CD14-positive monocyte (primary cell): ENCODE measurements at regions not wholly inside any gene's neighbourhood (a gene's known extent, or its start where the extent isn't known, plus 50 kb on each side); places are given as distances from the start of the nearest gene placed in this dataset. TPM values are rescaled to one million over a fixed set of nuclear protein-coding genes. Genes with fewer than 3 reads are reported as not detected.

ENCODE experiments used
- DNase-seq, 3 donors: peaks; one replicate each; pipeline ENCODE4 v3.0.0-alpha.2; 2011 to 2022
- H2AFZ ChIP-seq: 2 replicates; pipeline ENCODE4 v1.6.0; 2012; ENCODE audit warnings: mild to moderate bottlenecking, low read depth, low read length, inconsistent platforms; ENCODE audit not compliant: insufficient read depth, poor library complexity, severe bottlenecking
- H3K27ac ChIP-seq, 2 donors: 1 replicate in 1 of 2; 2 replicates in 1 of 2; pipeline ENCODE4 v1.5.1; 2012 to 2013; ENCODE audit warnings: low read length in 2 of 2, control low read depth in 1 of 2, inconsistent platforms in 1 of 2, low read depth in 1 of 2, mild to moderate bottlenecking in 1 of 2
- H3K27me3 ChIP-seq, 2 donors: one replicate each; pipeline versions ENCODE4 v1.6.0 to v1.6.1; 2011 to 2013; ENCODE audit warnings: low read length in 2 of 2; ENCODE audit not compliant: control insufficient read depth in 2 of 2, insufficient read depth in 2 of 2
- H3K36me3 ChIP-seq, 2 donors: replicated peaks in 1 of 2; 1 replicate in 1 of 2; 2 replicates in 1 of 2; pipeline versions ENCODE4 v1.5.1 to v1.6.1; 2012 to 2013; ENCODE audit warnings: low read length in 2 of 2, control low read depth in 1 of 2, inconsistent platforms in 1 of 2, mild to moderate bottlenecking in 1 of 2; ENCODE audit not compliant: insufficient read depth in 2 of 2, control insufficient read depth in 1 of 2
- H3K4me1 ChIP-seq, 2 donors: 1 replicate in 1 of 2; 2 replicates in 1 of 2; pipeline versions ENCODE4 v1.5.1 to v1.6.1; 2012 to 2013; ENCODE audit warnings: low read length in 2 of 2, control low read depth in 1 of 2, inconsistent platforms in 1 of 2, mild to moderate bottlenecking in 1 of 2, moderate library complexity in 1 of 2; ENCODE audit not compliant: insufficient read depth in 2 of 2, control insufficient read depth in 1 of 2
- H3K4me2 ChIP-seq: replicated peaks from 2 replicates; pipeline ENCODE3; 2012; ENCODE audit warnings: low read length, moderate library complexity, mild to moderate bottlenecking; ENCODE audit not compliant: poor library complexity, severe bottlenecking; ENCODE audit errors: extremely low read depth
- H3K4me3 ChIP-seq, 3 experiments: fragments of 200-600 bp in 1 of 3; sonication (generic) in 1 of 3; replicated peaks in 1 of 3; 1 replicate in 2 of 3; 2 replicates in 1 of 3; pipeline ENCODE4 v1.5.1; 2011 to 2013; ENCODE audit warnings: low read length in 3 of 3, mild to moderate bottlenecking in 3 of 3, control low read depth in 2 of 3, low read depth in 2 of 3, inconsistent platforms in 1 of 3, moderate library complexity in 1 of 3
- H3K79me2 ChIP-seq: 2 replicates; pipeline ENCODE4 v1.6.0; 2012; ENCODE audit warnings: mild to moderate bottlenecking, control low read depth, inconsistent platforms, low read length, moderate library complexity; ENCODE audit not compliant: insufficient read depth
- H3K9ac ChIP-seq: 2 replicates; pipeline ENCODE4 v1.6.0; 2017; ENCODE audit warnings: low read length, mild to moderate bottlenecking; ENCODE audit not compliant: insufficient read depth, poor library complexity, severe bottlenecking
- H3K9me3 ChIP-seq, 2 donors: replicated peaks in 1 of 2; 1 replicate in 1 of 2; 2 replicates in 1 of 2; pipeline versions ENCODE4 v1.5.1 to v1.6.1; 2012 to 2013; ENCODE audit warnings: low read length in 2 of 2, control low read depth in 1 of 2; ENCODE audit not compliant: control insufficient read depth in 1 of 2, insufficient read depth in 1 of 2
- H4K20me1 ChIP-seq: 2 replicates; pipeline ENCODE4 v1.6.0; 2012; ENCODE audit warnings: mild to moderate bottlenecking, low read length, control low read depth, moderate library complexity; ENCODE audit not compliant: insufficient read depth
- H3K27ac Mint-ChIP-seq, 7 donors: one replicate each; pipeline ENCODE4 v1.8.0; 2020; ENCODE audit warnings: mild to moderate bottlenecking in 7 of 7, mixed read lengths in 7 of 7, moderate library complexity in 6 of 7, inconsistent platforms in 2 of 7
- H3K27me3 Mint-ChIP-seq, 3 donors: one replicate each; pipeline ENCODE4 v1.8.0; 2021 to 2022; ENCODE audit warnings: low read depth in 3 of 3, mild to moderate bottlenecking in 3 of 3, mixed read lengths in 3 of 3, moderate library complexity in 3 of 3, inconsistent platforms in 1 of 3
- H3K36me3 Mint-ChIP-seq, 2 donors: one replicate each; pipeline ENCODE4 v1.8.0; 2020; ENCODE audit warnings: mixed read lengths in 2 of 2, inconsistent platforms in 1 of 2, mild to moderate bottlenecking in 1 of 2
- H3K4me1 Mint-ChIP-seq: one replicate; pipeline ENCODE4 v1.8.0; 2020; ENCODE audit warnings: mild to moderate bottlenecking, mixed read lengths
- H3K4me3 Mint-ChIP-seq, 2 donors: one replicate each; pipeline ENCODE4 v1.8.0; 2020; ENCODE audit warnings: mild to moderate bottlenecking in 2 of 2, mixed read lengths in 2 of 2, moderate library complexity in 1 of 2
- H3K9me3 Mint-ChIP-seq, 7 donors: one replicate each; pipeline ENCODE4 v1.8.0; 2020 to 2022; ENCODE audit warnings: mixed read lengths in 7 of 7, mild to moderate bottlenecking in 6 of 7, moderate library complexity in 6 of 7, inconsistent platforms in 2 of 7
- CTCF ChIP-seq: fragments of 200-600 bp; IDR thresholded peaks from one replicate; pipeline ENCODE4 v1.8.0; 2022; ENCODE audit warnings: antibody characterized with exemption, mild to moderate bottlenecking
- WGBS: methylation state at CpG from one replicate; pipeline ENCODE4 v1.1.5; 2013; ENCODE audit warnings: missing lambda C conversion rate; ENCODE audit not compliant: insufficient coverage; 5-methylcytosine and 5-hydroxymethylcytosine counted together
- intact Hi-C, 2 donors: fragments of 100-400 bp; cut with micrococcal nuclease; formaldehyde crosslinking; loops; one replicate each; pipeline versions ENCODE4 v1.15.0 to v1.15.1; 2023
- small RNA-seq: library from RNA; depleted of rRNA; stranded (forward); fragments of <200 nt; gene quantifications from one replicate; pipeline ENCODE3, GENCODE V24; 2012; ENCODE audit warnings: low read depth; ENCODE audit not compliant: insufficient read length

DNA sequence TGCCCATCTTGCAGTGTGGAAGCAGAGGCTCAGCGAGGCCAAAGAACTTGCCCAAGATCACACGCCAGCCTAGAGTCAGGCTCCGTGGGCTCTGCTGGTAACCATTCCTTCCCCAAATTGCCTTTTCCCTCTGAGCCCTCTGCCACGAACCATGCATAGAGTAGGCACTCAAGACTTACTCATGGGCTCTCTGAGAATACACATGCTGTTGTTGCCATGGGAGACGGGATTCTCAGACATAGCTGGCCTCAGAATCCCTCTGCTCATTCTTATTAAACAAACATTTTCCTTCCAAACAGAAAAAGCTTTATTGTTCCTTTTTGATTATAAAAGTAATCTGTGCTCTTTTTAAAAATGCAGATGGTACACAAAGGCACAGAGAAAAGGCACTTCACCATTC lies 52.5 kb upstream of the WSCD2 start:
- no peak overlapping the region for H3K4me2 ChIP-seq
- H3K4me1 ChIP-seq, result no peaks in the 10 kb centered on the region
- H3K27me3 ChIP-seq, result peaks cover 0 to 2% of the 10 kb centered on the region in 2 donors
- H3K9me3 ChIP-seq, result no peaks in the 10 kb centered on the region
- H3K27ac ChIP-seq, result no peak overlapping the region
- Mint-ChIP-seq H3K4me1 (no peaks in the 10 kb centered on the region), H3K36me3 (no peaks in the 10 kb centered on the region), H3K27ac (no peak overlapping the region), H3K27me3 (peaks cover 7 to 10% (median 9%) of the 10 kb centered on the region in 3 donors), H3K9me3 (no peaks in the 10 kb centered on the region), H3K4me3 (peak overlapping the region in 1 of 2 donors; percentile 35)
- TF ChIP-seq CTCF, result no peak
- WGBS, result 79% methylated on average over 4 of the region's 5 CpGs
- no peak overlapping the region for H3K4me3 ChIP-seq
- intact Hi-C loops, result no loop called here
- H3K9ac ChIP-seq, result no peak overlapping the region
- H2AFZ ChIP-seq, result no peak overlapping the region
- no peaks in the 10 kb centered on the region for H4K20me1 ChIP-seq
- H3K36me3 ChIP-seq, result no peaks in the 10 kb centered on the region
- no peaks in the 10 kb centered on the region for H3K79me2 ChIP-seq
- no peak for DNase-seq

DNA sequence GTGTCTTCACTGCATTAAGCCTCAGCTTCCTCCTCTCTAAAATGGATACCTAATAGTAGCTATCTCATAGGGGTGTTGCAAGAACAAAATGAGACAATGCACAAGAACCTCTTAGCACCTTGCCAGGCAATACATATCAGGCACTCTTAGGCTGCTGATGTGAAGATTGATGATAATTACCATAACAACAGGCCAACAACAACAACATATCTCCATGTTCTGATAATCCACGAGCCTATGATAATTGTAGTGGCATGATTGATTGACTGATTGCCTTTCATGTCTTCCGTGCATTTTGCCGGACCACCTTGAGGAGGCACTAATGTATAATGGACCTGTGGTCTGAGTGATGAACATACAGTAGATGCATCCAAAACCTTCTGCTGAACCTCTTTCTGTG lies 50.7 kb upstream of the WSCD2 start:
- H3K27ac ChIP-seq, result no peak overlapping the region
- Mint-ChIP-seq H3K27ac (peak overlapping the region in 1 of 7 donors; percentile 28), H3K4me3 (no peak overlapping the region), H3K9me3 (no peaks in the 10 kb centered on the region), H3K4me1 (no peaks in the 10 kb centered on the region), H3K36me3 (no peaks in the 10 kb centered on the region), H3K27me3 (peaks cover 2 to 7% (median 7%) of the 10 kb centered on the region in 3 donors)
- H3K36me3 ChIP-seq, result no peaks in the 10 kb centered on the region
- H3K4me1 ChIP-seq, result no peaks in the 10 kb centered on the region
- DNase-seq, result no peak
- H3K9ac ChIP-seq, result no peak overlapping the region
- no peaks in the 10 kb centered on the region for H4K20me1 ChIP-seq
- no peaks in the 10 kb centered on the region for H3K79me2 ChIP-seq
- TF ChIP-seq CTCF, result no peak
- no peaks in the 10 kb centered on the region for H3K27me3 ChIP-seq
- H2AFZ ChIP-seq, result no peak overlapping the region
- no peak overlapping the region for H3K4me3 ChIP-seq
- H3K9me3 ChIP-seq, result no peaks in the 10 kb centered on the region
- intact Hi-C loops, result no loop called here
- 88% methylated on average over 2 of the region's 3 CpGs for WGBS
- no peak overlapping the region for H3K4me2 ChIP-seq

Small RNA genes in the stretch of these regions (small RNA-seq; reads per million reads assigned to genes)
- not detected for gene AC126177.5
